ENCODE measurements at regions not wholly inside any gene's neighbourhood (a gene's known extent, or its start where the extent isn't known, plus 50 kb on each side); places are given as distances from the start of the nearest gene placed in this dataset.
"Not testable (repeated sequence)": the region's sequence is repeated elsewhere in the genome, so short reads cannot be mapped to it uniquely, and the experiment has no call there.

- TF ChIP-seq CTCF (IDR thresholded peaks at IDR 0.05; ENCODE audit: insufficient read depth, low read depth, low read length, missing control alignments), result no peak
- no peak for DNase-seq (ENCODE audit: low read depth)
- no peak overlapping the region for H3K4me3 ChIP-seq (ENCODE audit: low read length)
These were observed 185.4 kb upstream of the CSNK1A1L start for GRCh38 chr13:37290716-37291505.

GRCh38 chr13:37289212-37289935 lies 183.9 kb upstream of the CSNK1A1L start:
- TF ChIP-seq CTCF (IDR thresholded peaks at IDR 0.05; ENCODE audit: insufficient read depth, low read depth, low read length, missing control alignments), result no peak
- DNase-seq (ENCODE audit: low read depth), result no peak
- H3K4me3 ChIP-seq (ENCODE audit: low read length), result no peak overlapping the region

- no peak overlapping the region for H3K4me3 ChIP-seq (ENCODE audit: low read length)
- no peak for DNase-seq (ENCODE audit: low read depth)
These were observed 182.7 kb upstream of the CSNK1A1L start for GRCh38 chr13:37288057-37288720.

GRCh38 chr13:37280231-37280630 lies 174.8 kb upstream of the CSNK1A1L start:
- not testable (repeated sequence) for H3K4me3 ChIP-seq (ENCODE audit: low read length); DNase-seq (ENCODE audit: low read depth)

More at GRCh38 chr13:37288057-37288720, 182.7 kb upstream of the CSNK1A1L start:
- no peak for TF ChIP-seq CTCF (IDR thresholded peaks at IDR 0.05; ENCODE audit: insufficient read depth, low read depth, low read length, missing control alignments)

- no peak overlapping the region for H3K4me3 ChIP-seq (ENCODE audit: low read length)
- no peak for TF ChIP-seq CTCF (IDR thresholded peaks at IDR 0.05; ENCODE audit: insufficient read depth, low read depth, low read length, missing control alignments)
- peak; percentile 58 for DNase-seq (ENCODE audit: low read depth)
These were observed 172.1 kb upstream of the CSNK1A1L start for GRCh38 chr13:37277435-37278144.

- H3K4me3 ChIP-seq (ENCODE audit: low read length), result no peak overlapping the region
- DNase-seq (ENCODE audit: low read depth), result no peak
- TF ChIP-seq CTCF (IDR thresholded peaks at IDR 0.05; ENCODE audit: insufficient read depth, low read depth, low read length, missing control alignments), result no peak
These were observed 171.5 kb upstream of the CSNK1A1L start for GRCh38 chr13:37277007-37277406.

All from epithelial cell of esophagus (primary cell).